LNCAP (cell line): ENCODE measurements at regions not wholly inside any gene's neighbourhood (a gene's known extent, or its start where the extent isn't known, plus 50 kb on each side); places are given as distances from the start of the nearest gene placed in this dataset.

Experiments used
- CTCF ChIP-seq: fragments of 450-650 bp; IDR thresholded peaks from 2 replicates; pipeline ENCODE4 v1.5.1; 2017; ENCODE audit warnings: mild to moderate bottlenecking

GRCh38 chr2:144625226-144625625 lies 105.3 kb upstream of the ZEB2 start:
- no peak for TF ChIP-seq CTCF

DNA sequence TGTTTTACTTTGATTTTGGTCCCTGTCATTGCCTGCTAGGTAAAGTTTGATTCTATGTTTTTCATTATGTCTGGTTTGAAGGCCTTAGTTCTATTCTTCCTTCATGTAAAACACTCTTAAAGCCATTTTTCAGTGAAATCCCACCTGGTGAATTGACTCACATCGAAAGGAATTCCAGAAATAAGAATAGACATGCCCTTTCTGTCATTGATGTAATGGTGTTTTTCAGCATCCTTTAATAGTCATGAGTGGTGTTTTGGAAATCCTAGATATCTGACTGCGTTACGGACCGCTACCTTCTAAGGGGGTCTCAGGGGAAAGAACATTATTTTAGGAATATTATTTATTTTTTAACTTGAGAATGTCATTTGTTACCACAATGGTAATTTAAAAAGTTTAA lies 104.5 kb upstream of the ZEB2 start:
- TF ChIP-seq CTCF, result no peak

GRCh38 chr2:144621266-144621665 lies 101.3 kb upstream of the ZEB2 start:
- no peak for TF ChIP-seq CTCF

DNA sequence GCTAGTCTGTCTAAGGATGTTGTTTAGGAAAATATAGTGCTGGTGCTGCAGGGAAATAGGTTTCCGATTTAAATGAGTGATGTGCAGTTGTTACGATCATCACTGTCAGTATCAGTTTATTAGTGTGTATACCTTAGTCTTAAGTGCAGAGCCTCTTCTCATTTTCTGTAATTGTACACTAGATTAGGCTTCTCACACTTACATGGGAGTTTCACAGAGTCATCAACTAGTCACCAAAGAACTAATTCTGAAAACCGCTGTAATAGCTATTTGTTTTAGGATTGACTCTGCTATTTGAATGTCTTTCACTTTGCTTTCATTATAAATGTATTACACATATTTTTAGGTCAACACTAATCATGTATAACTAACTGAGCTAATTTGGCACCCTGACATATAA lies 99.8 kb upstream of the ZEB2 start:
- no peak for TF ChIP-seq CTCF

- TF ChIP-seq CTCF, result no peak
These were observed 96.1 kb upstream of the ZEB2 start for GRCh38 chr2:144615866-144616565.

GRCh38 chr2:144607891-144608521 lies 88.1 kb upstream of the ZEB2 start:
- TF ChIP-seq CTCF, result no peak

DNA sequence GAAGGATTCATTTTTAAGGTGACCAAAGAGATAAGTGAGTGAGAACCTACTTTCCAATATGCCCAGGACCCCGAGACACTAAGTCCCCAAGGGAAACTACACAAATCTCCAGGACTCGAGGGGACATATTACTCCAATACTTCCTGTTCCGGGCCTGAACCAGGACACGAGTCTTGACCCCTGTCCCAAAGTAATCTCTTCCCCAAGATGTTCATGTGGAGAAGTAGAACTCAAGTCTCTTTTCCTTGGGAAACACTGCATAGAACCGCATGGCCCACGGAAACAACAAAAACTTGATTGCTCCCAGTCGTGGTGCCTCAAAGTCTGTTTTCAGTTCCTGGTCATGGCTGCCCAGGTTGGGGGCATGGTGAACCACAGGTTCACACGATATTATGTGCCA lies 87.2 kb upstream of the ZEB2 start:
- no peak for TF ChIP-seq CTCF
